ENCODE measurements at regions not wholly inside any gene's neighbourhood (a gene's known extent, or its start where the extent isn't known, plus 50 kb on each side); places are given as distances from the start of the nearest gene placed in this dataset.

- Histone ChIP-seq H3K27me3 (ENCODE audit: insufficient read depth) (no peaks in the 10 kb centered on the region), H3K4me3 (ENCODE audit: low read depth in 2 of 2, low read length in 1 of 2) (no peak overlapping the region), H3K9me2 (no peaks in the 10 kb centered on the region), H3K27ac (ENCODE audit: low read depth in 2 of 2, low read length in 1 of 2) (no peak overlapping the region), H4K20me1 (ENCODE audit: insufficient read depth) (no peaks in the 10 kb centered on the region), H3K9me3 (no peaks in the 10 kb centered on the region), H3K36me3 (replicated peaks in 1 of 2; ENCODE audit: control insufficient read depth in 1 of 2, insufficient read depth in 2 of 2, low read length in 1 of 2) (no peaks in the 10 kb centered on the region), H3K4me2 (no peak overlapping the region), H3K4me1 (ENCODE audit: control insufficient read depth in 1 of 2, insufficient read depth in 2 of 2, low read depth in 1 of 2, low read length in 1 of 2) (peaks cover 0 to 5% of the 10 kb centered on the region in 2 experiments; a peak in 1 of 4 replicates), H3K79me2 (ENCODE audit: insufficient read depth) (no peaks in the 10 kb centered on the region), H3K9ac (no peak overlapping the region), H2AFZ (ENCODE audit: low read depth) (no peak overlapping the region), H3F3A (replicated peaks; ENCODE audit: insufficient read depth) (no peaks in the 10 kb centered on the region)
- 8% methylated on average over 3 of the region's 3 CpGs for WGBS (ENCODE audit: low lambda C conversion rate)
- TF ChIP-seq, protein P1, sequence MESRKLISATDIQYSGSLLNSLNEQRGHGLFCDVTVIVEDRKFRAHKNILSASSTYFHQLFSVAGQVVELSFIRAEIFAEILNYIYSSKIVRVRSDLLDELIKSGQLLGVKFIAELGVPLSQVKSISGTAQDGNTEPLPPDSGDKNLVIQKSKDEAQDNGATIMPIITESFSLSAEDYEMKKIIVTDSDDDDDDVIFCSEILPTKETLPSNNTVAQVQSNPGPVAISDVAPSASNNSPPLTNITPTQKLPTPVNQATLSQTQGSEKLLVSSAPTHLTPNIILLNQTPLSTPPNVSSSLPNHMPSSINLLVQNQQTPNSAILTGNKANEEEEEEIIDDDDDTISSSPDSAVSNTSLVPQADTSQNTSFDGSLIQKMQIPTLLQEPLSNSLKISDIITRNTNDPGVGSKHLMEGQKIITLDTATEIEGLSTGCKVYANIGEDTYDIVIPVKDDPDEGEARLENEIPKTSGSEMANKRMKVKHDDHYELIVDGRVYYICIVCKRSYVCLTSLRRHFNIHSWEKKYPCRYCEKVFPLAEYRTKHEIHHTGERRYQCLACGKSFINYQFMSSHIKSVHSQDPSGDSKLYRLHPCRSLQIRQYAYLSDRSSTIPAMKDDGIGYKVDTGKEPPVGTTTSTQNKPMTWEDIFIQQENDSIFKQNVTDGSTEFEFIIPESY (IDR thresholded peaks at IDR 0.05; ENCODE audit: borderline replicate concordance, low read depth): no peak
- TF ChIP-seq, protein P2, sequence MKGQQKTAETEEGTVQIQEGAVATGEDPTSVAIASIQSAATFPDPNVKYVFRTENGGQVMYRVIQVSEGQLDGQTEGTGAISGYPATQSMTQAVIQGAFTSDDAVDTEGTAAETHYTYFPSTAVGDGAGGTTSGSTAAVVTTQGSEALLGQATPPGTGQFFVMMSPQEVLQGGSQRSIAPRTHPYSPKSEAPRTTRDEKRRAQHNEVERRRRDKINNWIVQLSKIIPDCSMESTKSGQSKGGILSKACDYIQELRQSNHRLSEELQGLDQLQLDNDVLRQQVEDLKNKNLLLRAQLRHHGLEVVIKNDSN (IDR thresholded peaks at IDR 0.05; ENCODE audit: borderline replicate concordance, low read depth): no peak
- no peak for TF ChIP-seq RCOR1 (IDR thresholded peaks at IDR 0.05; ENCODE audit: low read length)
- TF ChIP-seq, protein P3, sequence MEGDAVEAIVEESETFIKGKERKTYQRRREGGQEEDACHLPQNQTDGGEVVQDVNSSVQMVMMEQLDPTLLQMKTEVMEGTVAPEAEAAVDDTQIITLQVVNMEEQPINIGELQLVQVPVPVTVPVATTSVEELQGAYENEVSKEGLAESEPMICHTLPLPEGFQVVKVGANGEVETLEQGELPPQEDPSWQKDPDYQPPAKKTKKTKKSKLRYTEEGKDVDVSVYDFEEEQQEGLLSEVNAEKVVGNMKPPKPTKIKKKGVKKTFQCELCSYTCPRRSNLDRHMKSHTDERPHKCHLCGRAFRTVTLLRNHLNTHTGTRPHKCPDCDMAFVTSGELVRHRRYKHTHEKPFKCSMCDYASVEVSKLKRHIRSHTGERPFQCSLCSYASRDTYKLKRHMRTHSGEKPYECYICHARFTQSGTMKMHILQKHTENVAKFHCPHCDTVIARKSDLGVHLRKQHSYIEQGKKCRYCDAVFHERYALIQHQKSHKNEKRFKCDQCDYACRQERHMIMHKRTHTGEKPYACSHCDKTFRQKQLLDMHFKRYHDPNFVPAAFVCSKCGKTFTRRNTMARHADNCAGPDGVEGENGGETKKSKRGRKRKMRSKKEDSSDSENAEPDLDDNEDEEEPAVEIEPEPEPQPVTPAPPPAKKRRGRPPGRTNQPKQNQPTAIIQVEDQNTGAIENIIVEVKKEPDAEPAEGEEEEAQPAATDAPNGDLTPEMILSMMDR (IDR thresholded peaks at IDR 0.05): no peak
- TF ChIP-seq FOXM1 (IDR thresholded peaks at IDR 0.05; ENCODE audit: low read depth): no peak
- TF ChIP-seq PBX3 (IDR thresholded peaks at IDR 0.05): no peak
- TF ChIP-seq SIN3A (IDR thresholded peaks at IDR 0.05; ENCODE audit: borderline replicate concordance, low read depth, low read length): no peak
- no peak for TF ChIP-seq RXRA (IDR thresholded peaks at IDR 0.05; ENCODE audit: borderline replicate concordance, low read depth)
- TF ChIP-seq RFX5 (IDR thresholded peaks at IDR 0.05; ENCODE audit: low read length): no peak
- no peak for TF ChIP-seq CHD2 (IDR thresholded peaks at IDR 0.05; ENCODE audit: low read length, partially characterized antibody)
- TF ChIP-seq JUND (IDR thresholded peaks at IDR 0.05): no peak
- TF ChIP-seq MAX (IDR thresholded peaks at IDR 0.05; ENCODE audit: low read depth): no peak
- TF ChIP-seq, protein P4, sequence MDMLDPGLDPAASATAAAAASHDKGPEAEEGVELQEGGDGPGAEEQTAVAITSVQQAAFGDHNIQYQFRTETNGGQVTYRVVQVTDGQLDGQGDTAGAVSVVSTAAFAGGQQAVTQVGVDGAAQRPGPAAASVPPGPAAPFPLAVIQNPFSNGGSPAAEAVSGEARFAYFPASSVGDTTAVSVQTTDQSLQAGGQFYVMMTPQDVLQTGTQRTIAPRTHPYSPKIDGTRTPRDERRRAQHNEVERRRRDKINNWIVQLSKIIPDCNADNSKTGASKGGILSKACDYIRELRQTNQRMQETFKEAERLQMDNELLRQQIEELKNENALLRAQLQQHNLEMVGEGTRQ (IDR thresholded peaks at IDR 0.05; ENCODE audit: borderline replicate concordance, low read depth, low read length): no peak
- no peak for TF ChIP-seq EZH2phosphoT487 (IDR thresholded peaks at IDR 0.05; ENCODE audit: borderline replicate concordance, low read depth)
- no peak for TF ChIP-seq GABPA (IDR thresholded peaks at IDR 0.05; ENCODE audit: low read depth)
- no peak for TF ChIP-seq GATA2 (CRISPR knock-in tag; IDR thresholded peaks at IDR 0.05)
- TF ChIP-seq NFIC (IDR thresholded peaks at IDR 0.05; ENCODE audit: borderline replicate concordance): no peak
- TF ChIP-seq TEAD4 (IDR thresholded peaks at IDR 0.05; ENCODE audit: borderline replicate concordance, insufficient read depth): no peak
- no peak for TF ChIP-seq REST (IDR thresholded peaks at IDR 0.05; ENCODE audit: low read depth, low read length)
- DNase-seq: no peak
- POLR2A ChIA-PET: no interaction called here
- CTCF ChIA-PET: no interaction called here
These were observed 158.4 kb upstream of the MYLIP start for GRCh38 chr6:15970517-15970916.
